SU-DHL-6 (cell line): ENCODE measurements at regions not wholly inside any gene's neighbourhood (a gene's known extent, or its start where the extent isn't known, plus 50 kb on each side); places are given as distances from the start of the nearest gene placed in this dataset.

ENCODE experiments used
- H2AFZ ChIP-seq: fragments of 200-600 bp; sonication (generic); 2 replicates; pipeline ENCODE4 v1.6.1; 2014; ENCODE audit warnings: low read depth, mild to moderate bottlenecking, moderate library complexity, mixed read lengths, antibody characterized with exemption, low read length; ENCODE audit not compliant: severe bottlenecking
- H3F3A ChIP-seq: fragments of 200-600 bp; shearing (Covaris generic); 2 replicates; pipeline ENCODE4 v1.6.0; 2016; ENCODE audit warnings: antibody characterized with exemption, mild to moderate bottlenecking; ENCODE audit not compliant: insufficient read depth
- H3K27ac ChIP-seq: fragments of 200-600 bp; sonication (generic); 2 replicates; pipeline ENCODE4 v1.5.1; 2016; ENCODE audit warnings: low read depth, mild to moderate bottlenecking, low read length, moderate library complexity, mixed read lengths
- H3K27me3 ChIP-seq: fragments of 200-600 bp; sonication (generic), shearing (Covaris generic); 2 replicates; pipeline ENCODE4 v1.6.0; 2014; ENCODE audit warnings: mild to moderate bottlenecking, low read length
- H3K36me3 ChIP-seq: fragments of 200-600 bp; sonication (generic); 2 replicates; pipeline ENCODE4 v1.6.1; 2014; ENCODE audit warnings: mild to moderate bottlenecking, low read length, mixed read lengths
- H3K4me2 ChIP-seq: fragments of 300-600, 200-600 bp; shearing (Covaris generic), sonication (generic); 2 replicates; pipeline ENCODE4 v1.6.0; 2014; ENCODE audit warnings: low read length, low read depth, mild to moderate bottlenecking; ENCODE audit not compliant: poor library complexity, severe bottlenecking
- H3K4me3 ChIP-seq: fragments of 200-600 bp; sonication (generic); 2 replicates; pipeline ENCODE4 v1.5.1; 2014; ENCODE audit warnings: antibody characterized with exemption, low read length, mild to moderate bottlenecking, mixed read lengths; ENCODE audit not compliant: insufficient read depth, poor library complexity, severe bottlenecking
- H3K79me2 ChIP-seq: fragments of 200-600 bp; sonication (generic); 2 replicates; pipeline ENCODE4 v1.6.1; 2014; ENCODE audit warnings: mild to moderate bottlenecking, low read length, moderate library complexity; ENCODE audit not compliant: insufficient read depth
- H3K9ac ChIP-seq: fragments of 200-600 bp; sonication (generic); 2 replicates; pipeline ENCODE4 v1.7.0; 2014; ENCODE audit warnings: mild to moderate bottlenecking, low read length
- H3K9me2 ChIP-seq: fragments of 200-600 bp; sonication (generic); replicated peaks from 2 replicates; pipeline ENCODE4 v1.6.1; 2014; ENCODE audit warnings: low read length; ENCODE audit not compliant: insufficient read depth
- H3K9me3 ChIP-seq: fragments of 200-600 bp; sonication (generic); 2 replicates; pipeline ENCODE4 v1.6.1; 2014; ENCODE audit warnings: low read length, mixed read lengths; ENCODE audit not compliant: insufficient read depth
- H4K20me1 ChIP-seq: fragments of 200-600 bp; sonication (generic); 2 replicates; pipeline ENCODE4 v1.6.1; 2014; ENCODE audit warnings: low read depth, mild to moderate bottlenecking, antibody characterized with exemption, low read length, moderate library complexity, mixed read lengths
- EZH2phosphoT487 ChIP-seq: fragments of 200-600 bp; sonication (generic), shearing (Covaris generic); conservative IDR thresholded peaks from 2 replicates; pipeline ENCODE4 v1.6.1; 2018; ENCODE audit warnings: mild to moderate bottlenecking, antibody characterized with exemption, low read length, moderate library complexity, mixed read lengths
- TF ChIP-seq, protein P1 (sequence below): fragments of 200-600 bp; sonication (generic); IDR thresholded peaks from one replicate; pipeline ENCODE4 v1.5.1; 2017; ENCODE audit warnings: antibody characterized with exemption, mild to moderate bottlenecking, low read length, moderate library complexity; ENCODE audit not compliant: insufficient read depth, poor library complexity, severe bottlenecking

DNA sequence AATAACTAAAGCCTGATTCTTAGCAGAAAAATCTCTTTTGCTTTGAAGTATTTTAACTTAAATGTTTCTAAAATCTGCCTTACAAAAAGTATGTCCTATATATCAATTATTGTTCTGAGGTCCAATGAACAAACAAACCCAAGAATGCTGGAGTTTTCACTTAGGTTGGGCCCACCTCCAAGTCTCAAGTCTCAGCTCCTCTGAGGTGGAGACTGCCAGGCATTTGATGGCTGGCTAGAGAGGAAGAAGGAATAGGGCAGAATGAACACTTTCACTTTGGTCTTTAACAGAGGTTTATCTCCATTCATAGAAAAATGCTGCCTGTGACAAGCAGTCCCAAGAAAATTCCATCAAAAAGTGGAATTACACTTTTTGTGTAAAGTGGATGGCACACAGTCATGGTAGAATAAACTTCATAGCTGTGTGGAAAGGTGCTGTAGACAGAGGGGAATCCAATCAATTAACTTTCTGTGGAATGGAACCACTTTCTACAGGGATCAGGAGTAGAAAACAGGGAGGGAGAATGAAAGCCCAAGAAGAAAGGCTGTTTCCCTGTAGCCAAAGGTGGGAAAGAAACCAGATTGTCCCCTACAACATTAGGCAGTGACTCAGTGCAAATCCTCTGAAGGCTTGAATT is 349.4 kb upstream of the RUNX1 start:
- no peak overlapping the region for H2AFZ ChIP-seq
- H3K27me3 ChIP-seq, result no peaks in the 10 kb centered on the region
- no peak overlapping the region for H3K27ac ChIP-seq
- TF ChIP-seq EZH2phosphoT487, result no peak
- TF ChIP-seq, protein P1, sequence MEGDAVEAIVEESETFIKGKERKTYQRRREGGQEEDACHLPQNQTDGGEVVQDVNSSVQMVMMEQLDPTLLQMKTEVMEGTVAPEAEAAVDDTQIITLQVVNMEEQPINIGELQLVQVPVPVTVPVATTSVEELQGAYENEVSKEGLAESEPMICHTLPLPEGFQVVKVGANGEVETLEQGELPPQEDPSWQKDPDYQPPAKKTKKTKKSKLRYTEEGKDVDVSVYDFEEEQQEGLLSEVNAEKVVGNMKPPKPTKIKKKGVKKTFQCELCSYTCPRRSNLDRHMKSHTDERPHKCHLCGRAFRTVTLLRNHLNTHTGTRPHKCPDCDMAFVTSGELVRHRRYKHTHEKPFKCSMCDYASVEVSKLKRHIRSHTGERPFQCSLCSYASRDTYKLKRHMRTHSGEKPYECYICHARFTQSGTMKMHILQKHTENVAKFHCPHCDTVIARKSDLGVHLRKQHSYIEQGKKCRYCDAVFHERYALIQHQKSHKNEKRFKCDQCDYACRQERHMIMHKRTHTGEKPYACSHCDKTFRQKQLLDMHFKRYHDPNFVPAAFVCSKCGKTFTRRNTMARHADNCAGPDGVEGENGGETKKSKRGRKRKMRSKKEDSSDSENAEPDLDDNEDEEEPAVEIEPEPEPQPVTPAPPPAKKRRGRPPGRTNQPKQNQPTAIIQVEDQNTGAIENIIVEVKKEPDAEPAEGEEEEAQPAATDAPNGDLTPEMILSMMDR, result no peak
- H3F3A ChIP-seq, result no peaks in the 10 kb centered on the region
- no peaks in the 10 kb centered on the region for H3K9me3 ChIP-seq
- H3K4me2 ChIP-seq, result no peak overlapping the region
- H3K9me2 ChIP-seq, result no peaks in the 10 kb centered on the region
- H3K36me3 ChIP-seq, result no peaks in the 10 kb centered on the region
- no peaks in the 10 kb centered on the region for H3K79me2 ChIP-seq
- no peak overlapping the region for H3K4me3 ChIP-seq
- no peaks in the 10 kb centered on the region for H4K20me1 ChIP-seq
- no peak overlapping the region for H3K9ac ChIP-seq

DNA sequence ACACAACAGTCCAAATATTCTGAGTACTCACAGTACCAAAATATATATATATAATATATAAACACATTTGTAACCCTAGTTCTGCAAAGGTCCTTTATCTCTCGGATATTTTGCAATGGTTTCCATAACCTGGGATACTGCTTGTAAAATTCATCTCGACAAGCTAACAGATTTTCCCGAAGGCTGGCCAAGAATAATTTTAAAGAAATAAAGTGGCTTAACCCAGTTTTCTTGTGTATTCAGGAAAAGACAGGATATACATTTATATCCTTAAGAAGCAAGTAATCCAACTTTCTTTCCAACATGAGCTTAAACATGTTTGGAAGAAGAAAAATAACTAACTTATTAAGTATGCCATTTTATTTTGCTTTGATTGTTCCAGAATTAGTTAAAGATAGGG is 348.7 kb upstream of the RUNX1 start:
- Histone ChIP-seq H3K9me3 (no peaks in the 10 kb centered on the region), H3K27ac (no peak overlapping the region), H3K9ac (no peak overlapping the region), H3K4me2 (no peak overlapping the region), H3K79me2 (no peaks in the 10 kb centered on the region), H3F3A (no peaks in the 10 kb centered on the region), H3K27me3 (no peaks in the 10 kb centered on the region), H3K9me2 (no peaks in the 10 kb centered on the region), H2AFZ (no peak overlapping the region), H3K4me3 (no peak overlapping the region), H4K20me1 (no peaks in the 10 kb centered on the region), H3K36me3 (no peaks in the 10 kb centered on the region)
- TF ChIP-seq, protein P1, result no peak
- TF ChIP-seq EZH2phosphoT487, result no peak

DNA sequence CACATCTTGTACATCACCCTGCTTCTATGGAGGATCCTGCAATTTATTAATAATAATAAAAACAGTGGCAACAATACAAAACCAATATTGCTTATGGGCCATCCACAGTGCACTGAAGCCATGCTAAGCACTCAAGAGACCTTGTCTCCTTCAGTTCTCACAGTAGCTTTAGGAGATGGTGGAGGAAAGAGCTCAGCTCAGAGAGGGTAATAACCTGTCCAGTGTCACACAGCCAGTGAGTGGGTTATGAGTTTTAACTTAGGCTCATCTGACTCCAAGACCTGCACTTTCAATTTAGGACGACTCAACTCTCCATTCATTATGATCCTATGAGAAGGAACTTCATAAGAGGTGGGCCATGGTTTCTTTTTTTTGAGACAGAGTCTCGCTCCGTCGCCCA is 347.6 kb upstream of the RUNX1 start:
- no peaks in the 10 kb centered on the region for H3K9me3 ChIP-seq
- H3K27ac ChIP-seq, result no peak overlapping the region
- no peaks in the 10 kb centered on the region for H3K36me3 ChIP-seq
- no peaks in the 10 kb centered on the region for H4K20me1 ChIP-seq
- no peak overlapping the region for H3K9ac ChIP-seq
- TF ChIP-seq EZH2phosphoT487, result no peak
- TF ChIP-seq, protein P1, result no peak
- H3K4me3 ChIP-seq, result no peak overlapping the region
- no peaks in the 10 kb centered on the region for H3K9me2 ChIP-seq
- H3K27me3 ChIP-seq, result no peaks in the 10 kb centered on the region
- no peaks in the 10 kb centered on the region for H3K79me2 ChIP-seq
- no peaks in the 10 kb centered on the region for H3F3A ChIP-seq
- no peak overlapping the region for H3K4me2 ChIP-seq
- no peak overlapping the region for H2AFZ ChIP-seq

DNA sequence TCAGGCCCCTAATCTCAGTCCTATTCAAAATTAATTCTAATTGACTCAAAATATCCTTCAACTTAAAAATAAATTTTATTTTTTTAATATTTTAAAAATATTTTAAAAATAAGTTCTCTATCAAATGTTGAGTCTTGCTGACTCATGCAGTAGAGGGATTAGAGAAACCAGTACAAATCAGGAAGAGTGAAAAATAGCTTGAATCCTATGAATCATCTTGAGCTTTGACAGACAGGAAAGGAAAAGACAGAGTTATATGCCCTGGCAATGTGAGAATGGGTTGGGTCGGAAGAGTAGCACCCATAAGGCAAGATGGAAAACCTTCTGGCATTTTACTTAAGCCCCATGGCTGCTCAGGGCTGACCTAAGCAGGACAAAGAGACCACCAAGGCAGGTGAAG is 346.6 kb upstream of the RUNX1 start:
- Histone ChIP-seq H3K27ac (no peak overlapping the region), H3K4me2 (no peak overlapping the region), H2AFZ (no peak overlapping the region)

More for the DNA sequence above, 346.6 kb upstream of the RUNX1 start:
- Histone ChIP-seq H3F3A (no peaks in the 10 kb centered on the region), H3K9ac (no peak overlapping the region), H3K9me2 (no peaks in the 10 kb centered on the region), H3K4me3 (no peak overlapping the region), H3K79me2 (no peaks in the 10 kb centered on the region), H3K9me3 (no peaks in the 10 kb centered on the region), H4K20me1 (no peaks in the 10 kb centered on the region), H3K36me3 (no peaks in the 10 kb centered on the region), H3K27me3 (no peaks in the 10 kb centered on the region)
- TF ChIP-seq, protein P1, result no peak
- no peak for TF ChIP-seq EZH2phosphoT487
